GM18498 (cell line): ENCODE measurements at regions not wholly inside any gene's neighbourhood (a gene's known extent, or its start where the extent isn't known, plus 50 kb on each side); places are given as distances from the start of the nearest gene placed in this dataset.
A peak's percentile ranks its signal among the peaks of the same experiment; 100 is the strongest.

Source experiments
- ATAC-seq: cut with Tn5 transposase; IDR thresholded peaks from one replicate; pipeline ENCODE4 v1.9.1; 2021; ENCODE audit warnings: mild to moderate bottlenecking, moderate library complexity; ENCODE audit not compliant: unreplicated experiment

GRCh38 chr4:108529102-108529501 lies 91.3 kb upstream of the RPL34 start:
- ATAC-seq, result no peak

- peak; percentile 72 for ATAC-seq
These were observed 92.7 kb upstream of the RPL34 start for GRCh38 chr4:108527723-108528122.

- no peak for ATAC-seq
These were observed 99.6 kb upstream of the RPL34 start for GRCh38 chr4:108520807-108521206.

GRCh38 chr4:108519911-108520601 lies 100.3 kb upstream of the RPL34 start:
- no peak for ATAC-seq

GRCh38 chr4:108519208-108519833 lies 101.1 kb upstream of the RPL34 start:
- ATAC-seq, result no peak

GRCh38 chr4:108512615-108513505 lies 107.5 kb upstream of the RPL34 start:
- peak; percentile 46 for ATAC-seq

GRCh38 chr4:108511618-108512017 lies 108.8 kb upstream of the RPL34 start:
- ATAC-seq, result no peak

GRCh38 chr4:108502356-108502755 lies 118.0 kb upstream of the RPL34 start:
- ATAC-seq, result no peak

GRCh38 chr4:108498925-108499324 lies 121.5 kb upstream of the RPL34 start:
- ATAC-seq, result no peak

- ATAC-seq, result no peak
These were observed 126.8 kb upstream of the RPL34 start for GRCh38 chr4:108493596-108493931.

- ATAC-seq, result peak; percentile 58
These were observed 127.4 kb upstream of the RPL34 start for GRCh38 chr4:108492816-108493595.

GRCh38 chr4:108488865-108489264 lies 131.5 kb upstream of the RPL34 start:
- ATAC-seq, result no peak

- ATAC-seq, result no peak
These were observed 134.3 kb upstream of the RPL34 start for GRCh38 chr4:108486046-108486445.

GRCh38 chr4:108484187-108484586 lies 136.2 kb upstream of the RPL34 start:
- ATAC-seq, result no peak

GRCh38 chr4:108483650-108484049 lies 136.7 kb upstream of the RPL34 start:
- ATAC-seq, result no peak

- no peak for ATAC-seq
These were observed 137.3 kb upstream of the RPL34 start for GRCh38 chr4:108483079-108483478.

GRCh38 chr4:108480881-108481280 lies 139.5 kb upstream of the RPL34 start:
- ATAC-seq, result no peak

GRCh38 chr4:108477527-108478108 lies 142.8 kb upstream of the RPL34 start:
- ATAC-seq, result peak; percentile 81

- no peak for ATAC-seq
These were observed 147.1 kb upstream of the RPL34 start for GRCh38 chr4:108473163-108473720.
